Erythroblast (primary cell): ENCODE measurements at regions not wholly inside any gene's neighbourhood (a gene's known extent, or its start where the extent isn't known, plus 50 kb on each side); places are given as distances from the start of the nearest gene placed in this dataset.

Source experiments
- GATA1 ChIP-seq: IDR thresholded peaks from 2 replicates; pipeline ENCODE4 v1.6.1; 2011; ENCODE audit warnings: low read depth, mild to moderate bottlenecking, control low read depth, low read length, moderate library complexity
- POLR2A ChIP-seq: IDR thresholded peaks from 2 replicates; pipeline ENCODE4 v1.6.1; 2011; ENCODE audit warnings: mild to moderate bottlenecking, low read length

GRCh38 chr7:19248115-19248514, 102.9 kb upstream of the FERD3L start:
- no peak for TF ChIP-seq POLR2A
- no peak for TF ChIP-seq GATA1
